Epithelial cell of prostate (primary cell): ENCODE measurements at regions not wholly inside any gene's neighbourhood (a gene's known extent, or its start where the extent isn't known, plus 50 kb on each side); places are given as distances from the start of the nearest gene placed in this dataset.

ENCODE experiments used
- DNase-seq: peaks from one replicate; pipeline ENCODE4 v3.0.0-alpha.2; 2011; ENCODE audit warnings: low read depth, low spot score
- H3K27ac ChIP-seq: fragments of 450-650 bp; 2 replicates; pipeline ENCODE4 v1.5.1; 2017; ENCODE audit warnings: mild to moderate bottlenecking

DNA sequence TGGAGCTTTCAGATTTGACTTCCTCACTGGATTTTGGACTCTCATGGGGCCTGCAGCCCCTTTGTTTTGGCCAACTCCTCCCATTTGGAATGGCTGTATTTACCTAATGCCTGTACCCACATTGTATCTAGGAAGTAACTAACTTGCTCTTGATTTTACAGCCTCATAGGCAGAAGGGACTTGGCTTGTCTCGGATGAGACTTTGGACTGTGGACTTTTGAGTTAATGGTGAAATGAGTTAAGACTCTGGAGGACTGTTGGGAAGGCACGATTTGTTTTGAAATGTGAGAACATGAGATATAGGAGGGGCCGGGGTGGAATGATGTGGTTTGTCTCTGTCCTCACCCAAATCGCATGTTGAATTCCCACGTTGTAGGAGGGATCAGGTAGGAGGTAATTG is 233.4 kb upstream of the GALNT5 start:
- H3K27ac ChIP-seq: no peak overlapping the region
- DNase-seq: no peak

DNA sequence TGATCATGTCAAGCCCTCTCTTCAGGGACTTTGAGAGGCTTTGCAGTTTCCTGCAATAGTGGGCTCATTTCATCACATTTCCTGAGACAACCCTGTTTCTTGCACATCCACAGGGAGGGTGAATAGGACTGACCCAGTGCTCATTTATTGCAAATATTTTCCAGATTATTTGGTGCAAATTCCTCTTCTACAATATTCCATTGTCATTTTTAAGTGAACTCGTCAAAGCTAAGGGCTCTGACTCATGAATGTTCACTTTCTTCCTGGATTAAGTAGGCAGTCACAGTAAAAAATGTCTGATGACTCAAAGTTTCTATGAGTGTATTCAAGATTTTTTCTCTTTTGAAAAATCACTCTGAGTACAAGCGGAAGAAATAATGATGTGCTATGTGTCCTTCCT is 225.5 kb upstream of the GALNT5 start:
- peak overlapping the region; percentile 43 for H3K27ac ChIP-seq
- DNase-seq: peak; percentile 56

DNA sequence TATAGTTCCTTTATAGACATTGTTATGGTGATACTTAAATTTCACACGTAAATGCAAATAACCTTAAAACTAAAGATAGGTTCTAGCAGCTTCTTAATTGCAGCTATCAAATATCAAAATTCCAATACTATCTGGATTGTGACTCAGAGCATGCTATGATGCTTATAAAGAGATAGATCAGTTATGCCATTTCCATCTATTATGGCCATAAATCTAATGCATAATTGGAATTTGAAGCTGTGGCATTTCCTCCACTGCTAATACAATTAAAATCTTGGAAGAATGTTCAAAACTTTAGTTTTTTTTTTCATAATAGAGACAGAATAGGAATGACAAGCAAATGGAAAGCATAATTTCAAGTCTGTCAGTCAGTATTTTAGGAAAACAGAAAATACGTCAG is 220.8 kb upstream of the GALNT5 start:
- H3K27ac ChIP-seq: no peak overlapping the region
- no peak for DNase-seq

DNA sequence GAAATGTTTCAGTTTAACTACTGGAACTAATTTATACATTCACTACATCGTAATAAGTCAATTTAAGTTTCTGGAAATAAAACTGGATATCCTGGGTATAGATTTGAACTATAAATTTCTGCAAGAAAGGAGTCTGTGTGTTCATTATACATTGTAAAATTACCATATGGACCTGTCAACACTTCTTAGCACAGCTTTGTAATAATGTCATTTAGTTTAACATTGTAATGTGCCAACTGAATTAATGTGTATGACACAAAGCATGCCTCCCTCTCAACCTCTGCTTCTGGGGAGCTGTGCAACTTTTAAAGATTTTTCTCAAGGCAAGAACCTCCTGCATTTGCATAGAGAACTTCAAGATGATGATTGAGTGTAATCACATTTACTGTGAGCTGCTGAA is 213.7 kb upstream of the GALNT5 start:
- no peak for DNase-seq
- H3K27ac ChIP-seq: no peak overlapping the region

DNA sequence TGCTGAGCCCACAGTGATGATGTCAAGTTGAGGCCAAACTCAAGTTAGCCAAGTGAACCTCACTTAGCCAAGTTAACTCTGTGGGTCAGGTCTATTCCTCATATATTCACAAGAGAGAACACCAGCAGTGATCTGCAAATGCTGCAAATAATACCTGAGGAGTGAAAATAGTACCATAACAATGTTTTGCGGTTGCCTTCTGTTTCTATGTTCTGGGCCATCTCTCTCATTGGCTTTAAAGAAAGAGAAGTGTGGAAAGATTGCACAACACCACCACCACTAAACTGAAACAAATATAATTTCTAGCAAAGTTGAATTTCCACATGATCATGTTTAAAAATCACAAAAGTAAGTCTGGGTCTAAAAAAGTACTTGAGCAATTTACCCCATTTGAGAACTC is 211.1 kb upstream of the GALNT5 start:
- no peak for DNase-seq
- H3K27ac ChIP-seq: no peak overlapping the region

DNA sequence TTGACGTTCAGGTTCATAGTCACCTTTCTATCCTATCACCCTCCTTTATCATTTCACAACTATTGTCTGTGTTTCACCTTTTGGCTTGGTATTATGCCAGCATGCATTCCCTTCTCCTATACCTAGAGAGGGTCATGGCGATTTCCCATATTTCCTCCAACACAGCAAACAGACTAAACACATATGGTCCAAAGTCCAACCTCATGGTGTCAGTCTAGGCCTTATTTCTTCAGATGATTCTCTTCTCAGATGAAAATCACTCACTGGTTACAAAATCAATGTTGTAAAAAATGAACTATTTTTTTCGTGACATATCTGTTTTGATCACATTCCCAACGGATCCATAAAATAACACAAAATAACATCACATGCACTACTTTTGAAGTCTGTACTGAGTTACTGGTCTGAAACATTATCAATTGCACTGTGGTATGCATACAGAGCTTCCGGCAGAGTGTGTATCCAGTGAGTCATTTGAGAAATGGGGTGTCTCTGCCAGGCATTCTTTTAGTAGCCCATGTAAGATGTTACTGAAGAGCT is 204.8 kb upstream of the GALNT5 start:
- DNase-seq: peak; percentile 18
- no peak overlapping the region for H3K27ac ChIP-seq

DNA sequence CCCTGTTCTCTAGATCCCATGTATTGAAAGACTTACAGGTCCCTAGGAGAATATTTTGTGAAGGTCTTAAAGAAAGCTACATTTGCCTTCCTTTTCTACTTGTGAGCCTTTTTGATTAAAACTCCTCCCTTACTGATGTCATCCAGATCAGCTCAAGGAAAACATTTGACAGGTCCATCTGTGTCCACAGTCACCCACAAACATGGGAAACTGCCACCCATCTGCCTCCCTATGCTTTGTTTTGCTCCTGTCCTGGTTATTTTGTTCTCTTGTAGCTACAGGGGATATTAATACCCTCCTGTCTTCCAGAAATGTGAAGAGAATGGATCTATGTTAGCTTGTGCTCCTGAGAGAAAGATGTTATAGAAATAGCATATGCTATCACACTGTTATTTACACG is 203.6 kb upstream of the GALNT5 start:
- H3K27ac ChIP-seq: no peak overlapping the region
- DNase-seq: no peak

DNA sequence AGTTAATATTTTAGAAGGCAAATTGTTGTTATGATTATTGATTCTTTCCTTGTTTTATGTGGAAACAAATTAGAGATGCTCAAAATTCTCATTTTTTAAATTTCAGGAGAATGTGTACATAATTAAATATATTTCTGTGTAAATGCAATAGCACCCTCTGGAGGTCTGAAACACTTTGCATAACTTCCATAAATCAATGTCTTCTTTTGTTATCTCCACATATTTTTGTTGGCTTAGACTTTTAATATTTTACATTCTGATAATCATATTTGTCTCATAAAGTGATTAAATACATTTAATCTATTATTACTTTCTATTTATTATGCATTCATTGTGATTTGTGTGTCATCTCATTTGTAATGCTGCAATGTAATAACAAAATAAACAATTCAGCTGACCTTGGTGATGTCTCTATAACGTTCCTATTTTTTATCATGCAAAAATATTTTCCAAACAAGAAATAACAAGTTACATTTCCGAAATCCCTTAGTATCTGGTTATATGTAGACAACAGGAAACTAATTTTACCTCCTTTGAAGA is 201.8 kb upstream of the GALNT5 start:
- H3K27ac ChIP-seq: no peak overlapping the region
- DNase-seq: no peak

DNA sequence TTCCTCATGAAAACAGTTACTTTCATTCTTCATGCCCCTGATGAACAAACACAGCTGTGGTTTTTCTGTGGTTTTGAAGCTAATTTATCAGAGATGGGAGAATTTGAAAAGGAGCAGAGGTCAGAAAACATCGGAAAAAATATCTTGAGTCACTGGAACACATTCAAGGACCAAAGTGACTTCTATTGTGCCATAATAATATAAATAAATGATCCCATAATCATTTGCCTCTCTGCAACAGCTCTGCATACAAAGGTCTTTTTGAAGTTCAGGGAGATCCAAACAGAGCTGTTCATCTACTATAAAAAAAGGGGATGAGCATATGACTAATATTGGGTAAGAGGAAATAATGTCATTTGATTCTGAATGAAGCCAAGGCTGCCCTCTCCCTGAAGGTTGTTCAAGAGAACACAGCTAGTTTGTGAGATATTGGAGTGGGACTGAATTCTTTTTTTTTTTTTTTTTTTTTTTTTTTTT is 201.3 kb upstream of the GALNT5 start:
- no peak overlapping the region for H3K27ac ChIP-seq
- DNase-seq: no peak

DNA sequence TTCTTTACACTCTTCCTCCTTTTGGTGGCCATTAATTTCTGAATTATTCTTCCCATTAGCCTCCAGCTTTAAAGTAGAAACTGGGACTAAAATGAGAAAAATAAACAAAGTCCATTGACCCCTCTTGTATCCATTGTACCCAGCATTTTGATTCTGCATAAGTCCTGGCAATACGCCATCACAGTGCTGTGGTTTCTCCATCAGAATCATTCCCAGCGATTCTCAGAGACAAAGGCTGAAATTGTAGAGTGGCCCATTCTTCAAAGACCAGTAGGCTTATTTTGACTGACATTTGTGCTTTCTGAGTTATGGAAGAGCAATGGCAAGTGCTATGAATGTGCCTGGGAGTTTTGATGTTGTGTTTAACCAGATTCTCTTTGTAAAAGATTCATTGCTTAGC is 199.3 kb upstream of the GALNT5 start:
- DNase-seq: no peak
- H3K27ac ChIP-seq: no peak overlapping the region

DNA sequence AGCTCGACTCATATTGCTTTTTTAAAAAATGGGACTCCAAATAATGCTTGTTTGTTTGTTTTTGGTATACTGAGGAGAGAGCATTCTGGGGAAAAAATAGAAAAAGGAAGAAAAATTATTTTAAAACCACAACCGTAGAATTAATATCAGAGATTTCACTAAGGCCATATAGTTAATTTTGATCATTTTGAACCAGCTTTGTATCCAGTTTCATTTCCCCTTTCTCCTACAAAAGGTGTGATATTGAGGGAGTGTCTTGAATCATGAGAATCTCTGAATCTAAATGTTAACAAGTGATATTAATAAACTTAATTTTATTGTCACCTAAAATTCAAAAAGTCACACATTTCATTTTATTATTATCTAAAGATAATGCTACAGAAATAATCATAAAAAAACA is 198.5 kb upstream of the GALNT5 start:
- no peak overlapping the region for H3K27ac ChIP-seq
- no peak for DNase-seq

DNA sequence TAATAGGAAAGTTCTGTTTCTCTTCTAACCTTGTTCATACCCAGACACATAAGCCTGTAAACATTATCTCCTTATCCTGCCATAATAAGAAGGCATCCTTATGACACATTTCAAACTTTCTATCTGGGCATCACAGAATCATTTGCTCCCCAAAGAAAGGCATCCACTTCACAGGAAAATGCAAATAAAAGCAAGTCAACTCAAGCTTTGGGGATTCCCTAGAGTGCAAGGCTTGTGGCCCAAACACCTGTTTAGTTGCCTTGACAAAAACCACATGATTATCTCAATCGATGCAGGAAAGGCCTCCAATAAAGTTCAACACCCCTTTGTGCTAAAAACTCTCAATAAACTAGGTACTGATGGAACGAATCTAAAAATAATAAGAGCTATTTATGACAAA is 195.7 kb upstream of the GALNT5 start:
- H3K27ac ChIP-seq: no peak overlapping the region
- no peak for DNase-seq

DNA sequence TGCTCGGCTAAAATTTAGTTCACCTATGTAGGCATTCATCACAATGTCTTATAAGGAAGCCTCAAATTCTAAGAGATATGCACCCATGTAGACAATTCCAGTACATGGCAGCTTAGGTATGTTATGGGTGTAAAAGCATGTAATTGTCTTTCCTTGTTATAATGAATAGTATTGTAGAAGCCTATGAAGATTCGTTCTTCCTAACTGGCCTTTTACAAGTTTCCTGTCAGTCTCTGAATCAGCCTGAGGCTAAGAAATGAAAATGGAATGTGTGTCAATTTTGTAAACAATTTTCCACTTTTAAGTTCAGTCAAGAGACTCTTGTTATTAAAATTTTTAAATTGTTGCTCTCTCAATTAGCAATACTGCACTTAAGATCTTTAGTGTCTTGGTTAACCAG is 189.9 kb upstream of the GALNT5 start:
- no peak for DNase-seq
- no peak overlapping the region for H3K27ac ChIP-seq

DNA sequence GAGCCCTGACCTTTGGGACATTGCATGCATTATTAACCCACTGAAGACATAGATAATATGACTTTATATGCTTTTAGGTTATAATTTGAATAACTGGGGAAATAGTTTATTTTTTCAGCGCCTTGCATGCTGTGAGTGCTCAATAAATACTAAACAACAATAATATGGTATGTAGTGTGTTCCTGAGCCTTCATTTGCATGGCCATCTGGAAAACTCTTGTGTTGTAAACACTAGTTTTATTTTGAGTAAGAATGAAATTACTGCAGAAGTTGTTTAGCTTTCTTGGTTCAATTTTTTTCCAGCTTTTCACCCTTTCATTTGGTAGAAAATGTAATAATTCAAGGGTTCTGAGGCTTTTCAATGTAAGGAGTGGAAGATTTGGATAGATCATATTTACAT is 189.3 kb upstream of the GALNT5 start:
- no peak for DNase-seq
- no peak overlapping the region for H3K27ac ChIP-seq

DNA sequence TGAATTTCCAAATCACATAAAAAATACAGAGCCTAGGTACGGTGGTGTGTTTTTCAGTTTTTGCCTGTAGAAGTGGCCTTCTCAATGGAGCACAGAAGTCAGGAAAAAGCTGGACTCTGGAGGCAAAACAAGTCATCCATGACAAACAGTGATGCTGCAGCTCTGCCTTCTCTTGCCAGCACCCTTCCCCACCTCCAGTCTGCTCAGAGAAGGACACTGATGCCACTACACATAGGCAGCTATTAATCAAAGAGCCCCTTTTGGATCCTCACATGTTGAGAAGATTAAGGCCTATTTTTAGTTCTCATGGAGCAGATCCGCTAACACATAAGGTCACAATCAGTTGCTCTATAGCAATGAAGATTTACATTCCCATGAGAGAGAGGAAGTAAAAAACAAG is 181.6 kb upstream of the GALNT5 start:
- no peak for DNase-seq
- no peak overlapping the region for H3K27ac ChIP-seq

DNA sequence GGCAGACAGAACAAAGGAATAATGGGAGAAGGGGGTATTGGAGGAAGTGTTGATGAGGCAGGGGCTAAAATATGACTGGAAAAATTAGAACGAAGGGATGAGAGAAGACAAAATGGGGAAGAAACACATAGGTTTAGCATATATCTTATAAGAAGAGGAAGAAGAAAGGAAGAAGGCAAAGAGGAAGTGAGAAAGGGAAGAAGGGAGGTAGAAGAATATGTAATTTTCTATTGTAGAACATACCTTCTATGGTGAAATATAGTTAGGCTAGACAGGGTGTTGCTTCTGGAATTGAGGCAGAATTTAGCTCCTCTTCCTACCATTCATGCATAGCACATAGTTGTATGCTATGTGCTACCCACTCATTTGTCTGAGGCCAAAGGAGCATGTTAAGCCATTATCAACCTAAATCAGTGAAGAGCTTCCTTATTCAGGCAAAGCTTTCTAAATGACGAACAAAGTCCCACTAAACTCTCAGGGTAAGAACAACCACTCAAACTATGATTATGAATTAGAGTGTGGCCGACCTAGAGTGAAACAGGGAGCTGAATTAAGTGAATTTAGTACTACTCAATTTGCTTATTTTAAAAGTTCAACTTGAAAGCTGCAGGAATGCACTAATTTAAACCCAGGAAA is 180.9 kb upstream of the GALNT5 start:
- no peak overlapping the region for H3K27ac ChIP-seq
- DNase-seq: no peak

DNA sequence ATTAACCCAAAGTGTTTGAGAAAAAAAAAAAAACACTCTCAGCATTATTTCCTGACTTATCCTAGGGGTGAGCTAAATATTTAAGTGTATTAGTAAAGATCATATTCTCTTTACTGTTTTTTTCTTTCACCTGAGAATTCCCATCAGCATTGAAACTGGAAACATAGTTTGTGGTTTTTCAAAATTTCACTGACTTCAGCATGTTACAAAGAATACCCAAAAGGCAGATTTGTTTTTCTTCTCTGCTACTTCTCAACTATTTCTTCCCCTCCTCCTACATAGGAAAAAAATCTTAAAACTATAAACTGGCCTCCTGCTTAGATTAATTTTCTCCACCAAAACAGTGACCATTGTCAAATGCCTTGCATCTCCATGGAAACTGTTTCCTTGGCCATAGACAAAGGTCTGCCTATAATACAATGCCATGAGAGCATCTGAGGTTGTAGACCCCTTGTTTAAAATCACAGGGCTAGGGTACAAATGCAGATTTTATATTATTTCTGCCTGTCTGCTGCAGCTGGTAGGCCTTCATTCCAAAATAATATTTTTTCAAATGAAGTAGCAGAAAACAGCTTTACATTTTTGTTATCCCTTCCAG is 179.7 kb upstream of the GALNT5 start:
- H3K27ac ChIP-seq: no peak overlapping the region
- DNase-seq: no peak

DNA sequence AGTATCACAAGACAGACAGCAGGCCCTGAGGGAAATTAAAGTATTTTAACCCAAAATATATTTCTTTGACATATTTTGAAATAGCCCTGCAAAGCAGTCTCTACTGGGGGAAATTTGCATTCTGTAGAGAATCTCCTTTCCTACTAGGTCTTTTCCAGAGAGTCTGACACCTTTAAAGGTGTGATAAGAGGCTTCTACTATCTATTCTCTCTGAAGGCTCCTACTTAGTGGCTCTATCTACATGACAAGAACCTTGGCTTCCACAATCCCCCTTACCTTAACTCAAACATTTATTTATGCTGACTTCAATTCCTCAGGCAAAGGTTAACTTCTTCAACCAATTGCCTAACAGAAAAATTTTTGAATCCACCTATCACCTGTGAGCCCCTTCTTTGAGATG is 174.6 kb upstream of the GALNT5 start:
- DNase-seq: no peak
- no peak overlapping the region for H3K27ac ChIP-seq

DNA sequence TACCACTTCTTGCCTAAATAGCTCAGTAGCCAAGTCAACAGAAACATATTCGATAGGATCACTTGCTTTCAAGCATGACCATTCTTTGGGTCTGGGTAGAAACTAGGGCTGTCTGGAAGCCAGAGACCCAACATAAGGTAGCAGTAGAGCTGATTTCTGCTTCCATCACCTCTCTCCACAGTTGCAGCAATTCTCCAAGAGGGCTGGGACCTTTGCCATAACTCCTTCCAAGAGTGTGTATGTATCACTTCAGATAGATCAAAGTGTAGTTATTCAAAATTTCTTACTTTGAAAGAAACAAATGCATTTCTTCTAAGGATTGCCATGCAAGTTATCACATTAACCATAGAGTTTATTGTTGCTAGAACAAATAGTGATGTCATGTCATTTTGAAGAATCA is 172.0 kb upstream of the GALNT5 start:
- no peak overlapping the region for H3K27ac ChIP-seq
- DNase-seq: no peak

DNA sequence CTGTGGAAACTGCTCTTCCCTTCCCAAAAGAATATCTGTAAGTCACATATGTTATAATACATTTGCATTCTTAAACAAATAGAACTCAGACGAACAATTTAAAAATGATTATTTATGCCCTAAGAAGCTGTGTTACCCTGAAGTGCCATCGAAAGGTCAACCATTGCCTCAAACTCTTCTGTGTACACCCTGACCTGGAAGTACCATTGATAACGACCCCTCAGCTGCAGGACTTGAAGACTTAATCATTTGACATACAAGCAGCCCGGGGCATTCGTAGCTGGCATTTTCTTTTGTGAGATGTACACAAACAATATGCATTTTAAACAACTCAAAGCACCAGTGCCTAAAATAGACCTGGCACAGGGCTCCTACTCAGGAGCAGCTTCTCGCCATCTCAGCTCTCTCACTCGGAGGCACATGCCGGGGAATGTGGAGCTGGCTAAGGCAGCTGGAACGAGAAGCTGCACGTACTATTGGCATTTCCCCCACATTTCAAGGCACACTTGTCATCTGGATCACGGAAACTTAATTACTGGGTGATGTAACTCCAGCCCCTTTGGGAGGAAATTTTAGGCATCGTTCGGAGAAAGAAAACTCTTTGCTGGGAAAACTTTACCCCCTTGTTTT is 170.0 kb upstream of the GALNT5 start:
- no peak for DNase-seq
- H3K27ac ChIP-seq: no peak overlapping the region

DNA sequence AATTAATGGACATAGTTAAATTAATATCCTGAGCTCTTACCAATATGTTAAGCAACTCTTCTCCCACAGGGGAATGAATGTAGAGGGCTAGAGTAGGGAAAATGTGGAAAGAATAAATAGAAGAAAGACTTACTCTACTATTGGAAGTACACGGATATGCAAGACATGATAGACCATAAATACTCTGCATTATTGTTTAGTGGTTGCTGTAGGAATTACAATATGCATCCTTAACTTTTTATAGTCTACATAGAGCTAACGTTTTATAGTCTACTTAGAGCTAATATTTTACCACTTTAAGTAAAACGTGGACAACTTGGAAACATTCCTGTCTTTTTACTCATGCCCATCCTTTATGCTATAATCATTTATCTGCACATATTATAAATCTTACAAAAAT is 163.8 kb upstream of the GALNT5 start:
- no peak overlapping the region for H3K27ac ChIP-seq
- no peak for DNase-seq
